ENCODE measurements at regions not wholly inside any gene's neighbourhood (a gene's known extent, or its start where the extent isn't known, plus 50 kb on each side); places are given as distances from the start of the nearest gene placed in this dataset.

DNA sequence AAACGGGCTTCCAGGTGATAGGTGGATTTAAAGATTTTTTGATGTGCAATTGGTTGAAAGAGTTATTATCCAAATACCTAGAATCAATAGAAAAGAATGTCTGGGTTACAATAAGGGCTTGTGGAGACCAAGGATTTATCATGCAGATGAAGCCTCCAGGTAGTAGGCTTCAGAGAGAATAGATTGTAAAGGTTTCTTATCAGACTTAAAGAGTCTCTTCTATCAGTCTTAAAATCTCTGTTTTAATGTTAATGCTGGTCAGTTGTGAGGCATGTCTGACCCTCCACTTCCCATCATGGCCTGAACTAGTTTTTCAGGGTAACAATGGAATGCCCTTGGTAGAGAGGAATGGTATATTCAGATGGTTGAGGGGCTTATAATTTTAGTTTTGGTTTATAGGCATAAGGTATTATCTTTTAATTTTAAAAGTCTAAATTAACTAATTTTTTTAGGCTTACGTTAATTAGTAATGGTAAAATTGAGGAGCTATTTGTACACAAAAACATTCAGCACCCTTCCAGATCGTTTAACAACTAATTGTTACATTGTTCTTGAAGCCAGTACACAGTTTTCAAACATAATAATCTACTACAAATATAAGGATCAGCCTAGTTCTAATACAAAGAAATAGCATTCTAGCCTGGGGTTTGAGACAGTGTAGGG is 704.2 kb upstream of the MBL2 start:
- no peak overlapping the region for H2AFZ ChIP-seq (ENCODE audit: low read depth, low read length, poor library complexity, severe bottlenecking)

More for the DNA sequence above, 704.2 kb upstream of the MBL2 start:
- no peaks in the 10 kb centered on the region for H3K36me3 ChIP-seq (ENCODE audit: control insufficient read depth in 1 of 2, insufficient read depth in 2 of 2, low read length in 2 of 2)
- CTCF ChIA-PET: no interaction called here
- H3K4me2 ChIP-seq (ENCODE audit: low read length): no peak overlapping the region
- BruUV-seq (replicated peaks): no TSS peak
- TF ChIP-seq ZNF274 (IDR thresholded peaks at IDR 0.05; ENCODE audit: low read depth, low read length): no peak
- TF ChIP-seq, protein P1, sequence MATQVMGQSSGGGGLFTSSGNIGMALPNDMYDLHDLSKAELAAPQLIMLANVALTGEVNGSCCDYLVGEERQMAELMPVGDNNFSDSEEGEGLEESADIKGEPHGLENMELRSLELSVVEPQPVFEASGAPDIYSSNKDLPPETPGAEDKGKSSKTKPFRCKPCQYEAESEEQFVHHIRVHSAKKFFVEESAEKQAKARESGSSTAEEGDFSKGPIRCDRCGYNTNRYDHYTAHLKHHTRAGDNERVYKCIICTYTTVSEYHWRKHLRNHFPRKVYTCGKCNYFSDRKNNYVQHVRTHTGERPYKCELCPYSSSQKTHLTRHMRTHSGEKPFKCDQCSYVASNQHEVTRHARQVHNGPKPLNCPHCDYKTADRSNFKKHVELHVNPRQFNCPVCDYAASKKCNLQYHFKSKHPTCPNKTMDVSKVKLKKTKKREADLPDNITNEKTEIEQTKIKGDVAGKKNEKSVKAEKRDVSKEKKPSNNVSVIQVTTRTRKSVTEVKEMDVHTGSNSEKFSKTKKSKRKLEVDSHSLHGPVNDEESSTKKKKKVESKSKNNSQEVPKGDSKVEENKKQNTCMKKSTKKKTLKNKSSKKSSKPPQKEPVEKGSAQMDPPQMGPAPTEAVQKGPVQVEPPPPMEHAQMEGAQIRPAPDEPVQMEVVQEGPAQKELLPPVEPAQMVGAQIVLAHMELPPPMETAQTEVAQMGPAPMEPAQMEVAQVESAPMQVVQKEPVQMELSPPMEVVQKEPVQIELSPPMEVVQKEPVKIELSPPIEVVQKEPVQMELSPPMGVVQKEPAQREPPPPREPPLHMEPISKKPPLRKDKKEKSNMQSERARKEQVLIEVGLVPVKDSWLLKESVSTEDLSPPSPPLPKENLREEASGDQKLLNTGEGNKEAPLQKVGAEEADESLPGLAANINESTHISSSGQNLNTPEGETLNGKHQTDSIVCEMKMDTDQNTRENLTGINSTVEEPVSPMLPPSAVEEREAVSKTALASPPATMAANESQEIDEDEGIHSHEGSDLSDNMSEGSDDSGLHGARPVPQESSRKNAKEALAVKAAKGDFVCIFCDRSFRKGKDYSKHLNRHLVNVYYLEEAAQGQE (IDR thresholded peaks at IDR 0.05; ENCODE audit: low read depth): no peak
- TF ChIP-seq POLR2A (IDR thresholded peaks at IDR 0.05; ENCODE audit: borderline replicate concordance, extremely low read depth, insufficient read depth, insufficient read length): no peak
- TF ChIP-seq EGR1 (IDR thresholded peaks at IDR 0.05; ENCODE audit: low read depth): no peak
- no peak for TF ChIP-seq SP1 (IDR thresholded peaks at IDR 0.05; ENCODE audit: low read depth)
- TF ChIP-seq EZH2phosphoT487 (IDR thresholded peaks at IDR 0.05; ENCODE audit: borderline replicate concordance): no peak
- TF ChIP-seq TCF7L2 (IDR thresholded peaks at IDR 0.05; ENCODE audit: borderline replicate concordance, extremely low read depth, insufficient read depth, insufficient read length): no peak
- TF ChIP-seq ZBTB33 (IDR thresholded peaks at IDR 0.05; ENCODE audit: extremely low read depth, insufficient replicate concordance, low read length): no peak
- TF ChIP-seq CTCF (IDR thresholded peaks at IDR 0.05 in 2 of 3, conservative IDR thresholded peaks at IDR 0.05 in 1 of 3; ENCODE audit: borderline replicate concordance in 1 of 3, insufficient read depth in 1 of 3, low read depth in 2 of 3, low read length in 2 of 3): no peak
- TF ChIP-seq MAX (IDR thresholded peaks at IDR 0.05): no peak
- no peak for TF ChIP-seq POLR2AphosphoS5 (IDR thresholded peaks at IDR 0.05; ENCODE audit: low read depth, low read length)
- TF ChIP-seq EZH2 (IDR thresholded peaks at IDR 0.05): no peak
- no peak for TF ChIP-seq SIN3A (IDR thresholded peaks at IDR 0.05; ENCODE audit: low read depth)
- TF ChIP-seq CBX3 (IDR thresholded peaks at IDR 0.05; ENCODE audit: low read depth): no peak
- TF ChIP-seq ELF1 (IDR thresholded peaks at IDR 0.05; ENCODE audit: borderline replicate concordance, low read depth): no peak
- TF ChIP-seq JUND (IDR thresholded peaks at IDR 0.05): no peak
- no peak for TF ChIP-seq YY1 (IDR thresholded peaks at IDR 0.05; ENCODE audit: extremely low read depth, insufficient replicate concordance, low read depth, low read length)
- no peaks in the 10 kb centered on the region for H3K9me2 ChIP-seq (ENCODE audit: insufficient read depth)
- intact Hi-C loops (cut with micrococcal nuclease): no loop called here
- H3K9me3 ChIP-seq (ENCODE audit: control insufficient read depth in 1 of 2, insufficient read depth in 1 of 2, low read depth in 1 of 2, low read length in 2 of 2): peaks cover 3 to 10% of the 10 kb centered on the region in 2 experiments; a peak in 2 of 4 replicates
- H3K79me2 ChIP-seq (ENCODE audit: insufficient read depth, low read length): no peaks in the 10 kb centered on the region
- RAD21 ChIA-PET (ENCODE audit: low non-redundant PET in 1 of 2, low total read pairs in 2 of 2, uncharacterized antibody in 2 of 2, unreplicated experiment in 2 of 2): no interaction called here
- H3K27me3 ChIP-seq (ENCODE audit: insufficient read depth, low read length): no peaks in the 10 kb centered on the region
- H3K27ac ChIP-seq (ENCODE audit: low read depth, low read length): no peak overlapping the region
- DNase-seq (ENCODE audit: low read depth, low spot score): no peak
- ATAC-seq: no peak
- POLR2A ChIA-PET: no interaction called here
- H3K4me1 ChIP-seq (ENCODE audit: control insufficient read depth in 1 of 2, insufficient read depth in 2 of 2, low read length in 2 of 2): no peaks in the 10 kb centered on the region
- H3K4me3 ChIP-seq (replicated peaks in 1 of 2; ENCODE audit: low read depth in 1 of 2, low read length in 2 of 2): no peak overlapping the region
- H4K20me1 ChIP-seq (ENCODE audit: insufficient read depth): no peaks in the 10 kb centered on the region; the same call in 1 of the 2 replicates
- H3K9ac ChIP-seq (ENCODE audit: low read length): no peak overlapping the region
